ENCODE measurements at regions not wholly inside any gene's neighbourhood (a gene's known extent, or its start where the extent isn't known, plus 50 kb on each side); places are given as distances from the start of the nearest gene placed in this dataset.
A peak's percentile ranks its signal among the peaks of the same experiment; 100 is the strongest.

GRCh38 chr3:64972793-64973192, 285.0 kb upstream of the ADAMTS9 start:
- peak in 1 of 2 donors; percentile 14 for DNase-seq (ENCODE audit: low read depth in 2 of 2)
- TF ChIP-seq, protein P1, sequence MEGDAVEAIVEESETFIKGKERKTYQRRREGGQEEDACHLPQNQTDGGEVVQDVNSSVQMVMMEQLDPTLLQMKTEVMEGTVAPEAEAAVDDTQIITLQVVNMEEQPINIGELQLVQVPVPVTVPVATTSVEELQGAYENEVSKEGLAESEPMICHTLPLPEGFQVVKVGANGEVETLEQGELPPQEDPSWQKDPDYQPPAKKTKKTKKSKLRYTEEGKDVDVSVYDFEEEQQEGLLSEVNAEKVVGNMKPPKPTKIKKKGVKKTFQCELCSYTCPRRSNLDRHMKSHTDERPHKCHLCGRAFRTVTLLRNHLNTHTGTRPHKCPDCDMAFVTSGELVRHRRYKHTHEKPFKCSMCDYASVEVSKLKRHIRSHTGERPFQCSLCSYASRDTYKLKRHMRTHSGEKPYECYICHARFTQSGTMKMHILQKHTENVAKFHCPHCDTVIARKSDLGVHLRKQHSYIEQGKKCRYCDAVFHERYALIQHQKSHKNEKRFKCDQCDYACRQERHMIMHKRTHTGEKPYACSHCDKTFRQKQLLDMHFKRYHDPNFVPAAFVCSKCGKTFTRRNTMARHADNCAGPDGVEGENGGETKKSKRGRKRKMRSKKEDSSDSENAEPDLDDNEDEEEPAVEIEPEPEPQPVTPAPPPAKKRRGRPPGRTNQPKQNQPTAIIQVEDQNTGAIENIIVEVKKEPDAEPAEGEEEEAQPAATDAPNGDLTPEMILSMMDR (IDR thresholded peaks at IDR 0.05; ENCODE audit: low read depth, low read length), result no peak
- no peak overlapping the region for H3K4me3 ChIP-seq (replicated peaks in 1 of 2; ENCODE audit: low read depth in 2 of 2, low read length in 2 of 2)

DNA sequence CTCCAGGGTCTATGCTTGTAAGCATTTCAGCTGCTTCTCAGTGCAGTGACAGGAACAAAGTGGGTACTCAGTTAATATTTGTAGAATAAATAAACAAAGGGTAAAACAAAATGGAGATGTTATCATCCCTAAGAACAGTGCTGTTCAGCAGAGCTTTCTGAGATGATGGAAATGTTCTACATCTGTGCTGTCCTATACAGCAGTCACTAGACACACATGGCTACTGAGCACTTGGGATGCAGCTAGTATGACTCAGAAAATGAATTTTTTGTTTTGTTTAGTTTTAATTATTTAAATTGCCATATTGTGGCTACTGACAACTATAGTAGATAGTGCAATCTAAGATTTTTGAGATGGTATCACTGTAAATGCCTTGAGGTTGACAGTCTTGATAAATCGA, 283.8 kb upstream of the ADAMTS9 start:
- TF ChIP-seq, protein P1 (IDR thresholded peaks at IDR 0.05; ENCODE audit: low read depth, low read length), result no peak
- no peak for DNase-seq (ENCODE audit: low read depth in 2 of 2)
- no peak overlapping the region for H3K4me3 ChIP-seq (replicated peaks in 1 of 2; ENCODE audit: low read depth in 2 of 2, low read length in 2 of 2)

DNA sequence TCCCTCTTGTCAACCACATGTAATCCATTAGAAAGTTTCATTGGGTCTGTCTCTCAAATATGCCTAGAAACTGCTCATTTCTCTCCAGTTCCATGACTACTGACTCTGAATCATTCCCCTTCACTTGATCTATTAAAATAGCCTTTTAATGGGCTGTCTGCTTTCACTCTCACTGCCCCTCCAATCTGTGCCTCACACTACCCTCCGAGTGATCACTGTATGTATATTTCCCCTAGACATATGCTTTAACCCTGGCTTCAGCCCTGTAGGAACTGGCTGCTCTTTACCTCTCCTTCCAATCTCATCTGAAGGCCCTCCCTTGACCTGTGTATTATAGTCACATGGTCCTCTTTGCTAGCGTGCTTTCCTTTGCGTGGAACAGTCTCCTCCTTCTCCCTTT, 282.8 kb upstream of the ADAMTS9 start:
- H3K4me3 ChIP-seq (replicated peaks in 1 of 2; ENCODE audit: low read depth in 2 of 2, low read length in 2 of 2), result no peak overlapping the region
- DNase-seq (ENCODE audit: low read depth in 2 of 2), result no peak
- TF ChIP-seq, protein P1 (IDR thresholded peaks at IDR 0.05; ENCODE audit: low read depth, low read length), result no peak

GRCh38 chr3:64961301-64961700, 273.5 kb upstream of the ADAMTS9 start:
- no peak for DNase-seq (ENCODE audit: low read depth in 2 of 2)
- no peak overlapping the region for H3K4me3 ChIP-seq (replicated peaks in 1 of 2; ENCODE audit: low read depth in 2 of 2, low read length in 2 of 2)
- TF ChIP-seq, protein P1 (IDR thresholded peaks at IDR 0.05; ENCODE audit: low read depth, low read length), result no peak

GRCh38 chr3:64958199-64958843, 270.5 kb upstream of the ADAMTS9 start:
- no peak overlapping the region for H3K4me3 ChIP-seq (replicated peaks in 1 of 2; ENCODE audit: low read depth in 2 of 2, low read length in 2 of 2)
- TF ChIP-seq, protein P1 (IDR thresholded peaks at IDR 0.05; ENCODE audit: low read depth, low read length), result no peak
- DNase-seq (ENCODE audit: low read depth in 2 of 2), result no peak

- peak in 1 of 2 donors; percentile 33 for DNase-seq (ENCODE audit: low read depth in 2 of 2)
- TF ChIP-seq, protein P1 (IDR thresholded peaks at IDR 0.05; ENCODE audit: low read depth, low read length), result no peak
- H3K4me3 ChIP-seq (replicated peaks in 1 of 2; ENCODE audit: low read depth in 2 of 2, low read length in 2 of 2), result no peak overlapping the region
These were observed 269.8 kb upstream of the ADAMTS9 start for GRCh38 chr3:64957408-64958198.
